A549 (cell line): ENCODE measurements at regions not wholly inside any gene's neighbourhood (a gene's known extent, or its start where the extent isn't known, plus 50 kb on each side); places are given as distances from the start of the nearest gene placed in this dataset.

Source experiments
- ATAC-seq, 2 experiments: fragments of 200-7000 bp in 1 of 2; fragments of >200 bp in 1 of 2; cut with Nextera tagmentation in 1 of 2; cut with Tn5 transposase in 1 of 2; 3 replicates each; pipeline versions ENCODE4 v1.8.0 to v1.9.1; 2018 to 2020; ENCODE audit warnings: mild to moderate bottlenecking in 1 of 2, moderate library complexity in 1 of 2
- CTCF ChIA-PET: fragments of 300-600 bp; sonication (Branson Sonifier 250); formaldehyde crosslinking; extraction: SDS; loops from one replicate; lab custom pipeline; 2021; ENCODE audit warnings: antibody characterized with exemption, inconsistent platforms; lab: Yijun Ruan, JAX
- POLR2A ChIA-PET: fragments of 350-600 bp; formaldehyde crosslinking; extraction: SDS; loops from one replicate; lab custom pipeline; 2021; ENCODE audit warnings: antibody characterized with exemption, inconsistent platforms; lab: Yijun Ruan, JAX
- DNase-seq, 2 experiments: peaks; one replicate each; pipeline versions ENCODE4 v3.0.0 to v3.0.0-alpha.2; 2011 to 2016; ENCODE audit warnings: low read depth in 1 of 2, low spot score in 1 of 2
- FAIRE-seq: peaks from 2 replicates; lab custom pipeline; 2011; peaks lifted over from hg19 to GRCh38; lab: Jason Lieb, UNC
- H3K27ac ChIP-seq, 2 experiments: fragments of >200 bp; sonication (Bioruptor Twin); formaldehyde crosslinking; 3 replicates each; pipeline ENCODE4 v1.5.1; 2016 to 2017
- H3K4me1 ChIP-seq: fragments of >200 bp; sonication (Bioruptor Twin); formaldehyde crosslinking; 3 replicates; pipeline ENCODE4 v1.6.1; 2016
- H3K4me2 ChIP-seq: fragments of >200 bp; sonication (Bioruptor Twin); formaldehyde crosslinking; 3 replicates; pipeline ENCODE4 v1.6.1; 2016
- H3K4me3 ChIP-seq: fragments of >200 bp; sonication (Bioruptor Twin); formaldehyde crosslinking; 3 replicates; pipeline ENCODE4 v1.5.1; 2016
- H3K9me3 ChIP-seq: fragments of >200 bp; sonication (Bioruptor Twin); formaldehyde crosslinking; 3 replicates; pipeline ENCODE4 v1.6.1; 2016
- ATOH8 ChIP-seq: fragments of 250-450 bp; sonication (Bioruptor Pico); IDR thresholded peaks from 2 replicates; pipeline ENCODE4 v1.5.0; 2020; ENCODE audit warnings: low read depth, mild to moderate bottlenecking, moderate library complexity
- BHLHE40 ChIP-seq: IDR thresholded peaks from 2 replicates; pipeline ENCODE4 v1.6.1; 2012; ENCODE audit warnings: low read depth, low read length, inconsistent platforms
- CEBPB ChIP-seq, 2 experiments: fragments of >200 bp in 1 of 2; sonication (Bioruptor Twin) in 1 of 2; formaldehyde crosslinking in 1 of 2; IDR thresholded peaks; 2 replicates each; pipeline ENCODE4 v1.6.1; 2012 to 2016
- CTCF ChIP-seq: fragments of >200 bp; sonication (Bioruptor Twin); formaldehyde crosslinking; IDR thresholded peaks from 3 replicates; pipeline ENCODE4 v1.5.1; 2016
- EHMT2 ChIP-seq: fragments of 200-600 bp; sonication (generic); IDR thresholded peaks from 2 replicates; pipeline ENCODE4 v1.6.1; 2016; ENCODE audit warnings: antibody characterized with exemption, low read depth, mild to moderate bottlenecking, moderate library complexity
- EP300 ChIP-seq, 2 experiments: fragments of >200 bp; sonication (Bioruptor Twin); formaldehyde crosslinking; IDR thresholded peaks; 2 replicates in 1 of 2; 3 replicates in 1 of 2; pipeline ENCODE4 v1.6.1; 2016 to 2017
- FOSB ChIP-seq: fragments of 250-450 bp; sonication (Bioruptor Pico); IDR thresholded peaks from 2 replicates; pipeline ENCODE4 v1.5.0; 2020; ENCODE audit warnings: mild to moderate bottlenecking, moderate library complexity
- FOXS1 ChIP-seq: fragments of 250-450 bp; sonication (Bioruptor Pico); IDR thresholded peaks from 2 replicates; pipeline ENCODE4 v1.5.0; 2020; ENCODE audit warnings: mild to moderate bottlenecking, moderate library complexity
- GATA3 ChIP-seq: IDR thresholded peaks from 2 replicates; pipeline ENCODE4 v1.6.1; 2012; ENCODE audit warnings: borderline replicate concordance
- HDAC2 ChIP-seq: fragments of 200-600 bp; sonication (generic); IDR thresholded peaks from 2 replicates; pipeline ENCODE4 v1.6.1; 2016
- HEYL ChIP-seq: fragments of 250-450 bp; sonication (Bioruptor Pico); IDR thresholded peaks from 2 replicates; pipeline ENCODE4 v1.8.0; 2021; ENCODE audit warnings: mild to moderate bottlenecking, moderate library complexity
- MYC ChIP-seq: IDR thresholded peaks from 2 replicates; pipeline ENCODE4 v1.6.1; 2012; ENCODE audit warnings: mild to moderate bottlenecking, inconsistent platforms, low read length, improper control_type of control experiment, borderline replicate concordance
- NR3C1 ChIP-seq: fragments of >200 bp; sonication (Bioruptor Twin); formaldehyde crosslinking; IDR thresholded peaks from 3 replicates; pipeline ENCODE4 v1.6.1; 2017
- POLR2AphosphoS2 ChIP-seq: conservative IDR thresholded peaks from 2 replicates; pipeline ENCODE4 v1.6.1; 2012; ENCODE audit warnings: low read length, improper control_type of control experiment, inconsistent platforms
- RFX5 ChIP-seq: fragments of 450-650 bp; IDR thresholded peaks from 2 replicates; pipeline ENCODE4 v1.7.1; 2014; ENCODE audit warnings: antibody characterized with exemption, mild to moderate bottlenecking, moderate library complexity
- RNF2 ChIP-seq: fragments of 200-600 bp; sonication (generic); IDR thresholded peaks from 2 replicates; pipeline ENCODE4 v1.6.1; 2016; ENCODE audit warnings: low read depth, mild to moderate bottlenecking, antibody characterized with exemption, moderate library complexity, borderline replicate concordance
- ZC3H11A ChIP-seq: fragments of 450-650 bp; IDR thresholded peaks from 2 replicates; pipeline ENCODE4 v1.6.1; 2014; ENCODE audit warnings: antibody characterized with exemption, mild to moderate bottlenecking
- ZNF302 ChIP-seq: fragments of 250-450 bp; sonication (Bioruptor Pico); IDR thresholded peaks from 2 replicates; pipeline ENCODE4 v1.9.0; 2021; ENCODE audit warnings: inconsistent platforms, mild to moderate bottlenecking, moderate library complexity
- ZSCAN20 ChIP-seq: fragments of 250-450 bp; sonication (Bioruptor Pico); IDR thresholded peaks from 2 replicates; pipeline ENCODE4 v1.8.0; 2022; ENCODE audit warnings: mild to moderate bottlenecking, moderate library complexity
- WGBS: methylation state at CpG from one replicate; pipeline ENCODE4 v1.1.6; 2017; ENCODE audit errors: missing lambda C conversion rate; 5-methylcytosine and 5-hydroxymethylcytosine counted together
- TF ChIP-seq, protein P1 (sequence below): fragments of 200-600 bp; sonication (generic); IDR thresholded peaks from 2 replicates; pipeline ENCODE4 v1.6.1; 2016; ENCODE audit warnings: antibody characterized with exemption, mild to moderate bottlenecking, moderate library complexity
- TF ChIP-seq, protein P2 (sequence below): fragments of 450-650 bp; IDR thresholded peaks from 2 replicates; pipeline ENCODE4 v1.6.1; 2014; ENCODE audit warnings: antibody characterized with exemption

- Histone ChIP-seq H3K27ac (no peak overlapping the region), H3K4me2 (no peak overlapping the region), H3K9me3 (no peaks in the 10 kb centered on the region), H3K4me3 (no peak overlapping the region), H3K4me1 (no peaks in the 10 kb centered on the region)
- FAIRE-seq, result no peak
- DNase-seq, result no peak
- POLR2A ChIA-PET, result no interaction called here
- ATAC-seq, result no peak
- CTCF ChIA-PET, result interaction anchor here (1.1 kb wide), 1 partner anchor 135 kb away, joined by 3 read pairs; no protein-coding TSS in a partner anchor
- TF ChIP-seq EP300 (IDR thresholded peaks at IDR 0.05) (no peak), HEYL (no peak), BHLHE40 (no peak), FOSB (CRISPR knock-in tag) (no peak), ZC3H11A (no peak)
- TF ChIP-seq, protein P1, sequence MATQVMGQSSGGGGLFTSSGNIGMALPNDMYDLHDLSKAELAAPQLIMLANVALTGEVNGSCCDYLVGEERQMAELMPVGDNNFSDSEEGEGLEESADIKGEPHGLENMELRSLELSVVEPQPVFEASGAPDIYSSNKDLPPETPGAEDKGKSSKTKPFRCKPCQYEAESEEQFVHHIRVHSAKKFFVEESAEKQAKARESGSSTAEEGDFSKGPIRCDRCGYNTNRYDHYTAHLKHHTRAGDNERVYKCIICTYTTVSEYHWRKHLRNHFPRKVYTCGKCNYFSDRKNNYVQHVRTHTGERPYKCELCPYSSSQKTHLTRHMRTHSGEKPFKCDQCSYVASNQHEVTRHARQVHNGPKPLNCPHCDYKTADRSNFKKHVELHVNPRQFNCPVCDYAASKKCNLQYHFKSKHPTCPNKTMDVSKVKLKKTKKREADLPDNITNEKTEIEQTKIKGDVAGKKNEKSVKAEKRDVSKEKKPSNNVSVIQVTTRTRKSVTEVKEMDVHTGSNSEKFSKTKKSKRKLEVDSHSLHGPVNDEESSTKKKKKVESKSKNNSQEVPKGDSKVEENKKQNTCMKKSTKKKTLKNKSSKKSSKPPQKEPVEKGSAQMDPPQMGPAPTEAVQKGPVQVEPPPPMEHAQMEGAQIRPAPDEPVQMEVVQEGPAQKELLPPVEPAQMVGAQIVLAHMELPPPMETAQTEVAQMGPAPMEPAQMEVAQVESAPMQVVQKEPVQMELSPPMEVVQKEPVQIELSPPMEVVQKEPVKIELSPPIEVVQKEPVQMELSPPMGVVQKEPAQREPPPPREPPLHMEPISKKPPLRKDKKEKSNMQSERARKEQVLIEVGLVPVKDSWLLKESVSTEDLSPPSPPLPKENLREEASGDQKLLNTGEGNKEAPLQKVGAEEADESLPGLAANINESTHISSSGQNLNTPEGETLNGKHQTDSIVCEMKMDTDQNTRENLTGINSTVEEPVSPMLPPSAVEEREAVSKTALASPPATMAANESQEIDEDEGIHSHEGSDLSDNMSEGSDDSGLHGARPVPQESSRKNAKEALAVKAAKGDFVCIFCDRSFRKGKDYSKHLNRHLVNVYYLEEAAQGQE, result no peak
Measured at GRCh38 chr4:138736362-138736761, 279.2 kb upstream of the NOCT start.

- ChIA-PET CTCF (no interaction called here), POLR2A (no interaction called here)
- ATAC-seq (no peak), FAIRE-seq (no peak)
- WGBS, result 6% methylated on average over 1 of the region's 1 CpG
- Histone ChIP-seq H3K4me3 (no peak overlapping the region), H3K4me1 (no peaks in the 10 kb centered on the region), H3K9me3 (no peaks in the 10 kb centered on the region)
- TF ChIP-seq NR3C1 (no peak), POLR2AphosphoS2 (no peak), EP300 (IDR thresholded peaks at IDR 0.05) (no peak), RNF2 (no peak), EHMT2 (no peak), HDAC2 (no peak), FOSB (CRISPR knock-in tag) (no peak), ZNF302 (CRISPR knock-in tag) (no peak), CTCF (no peak), ZC3H11A (no peak), RFX5 (no peak), ATOH8 (CRISPR knock-in tag) (no peak), MYC (no peak), FOXS1 (CRISPR knock-in tag) (no peak), ZSCAN20 (CRISPR knock-in tag) (no peak), CEBPB (IDR thresholded peaks at IDR 0.05) (no peak), GATA3 (no peak)
- TF ChIP-seq, protein P2, sequence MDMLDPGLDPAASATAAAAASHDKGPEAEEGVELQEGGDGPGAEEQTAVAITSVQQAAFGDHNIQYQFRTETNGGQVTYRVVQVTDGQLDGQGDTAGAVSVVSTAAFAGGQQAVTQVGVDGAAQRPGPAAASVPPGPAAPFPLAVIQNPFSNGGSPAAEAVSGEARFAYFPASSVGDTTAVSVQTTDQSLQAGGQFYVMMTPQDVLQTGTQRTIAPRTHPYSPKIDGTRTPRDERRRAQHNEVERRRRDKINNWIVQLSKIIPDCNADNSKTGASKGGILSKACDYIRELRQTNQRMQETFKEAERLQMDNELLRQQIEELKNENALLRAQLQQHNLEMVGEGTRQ, result no peak
- TF ChIP-seq, all 56 proteins: peak for 0
- DNase-seq, result no peak
- Histone ChIP-seq H3K4me2 (no peak overlapping the region), H3K27ac (no peak overlapping the region)
Measured at GRCh38 chr4:138734746-138735145, 280.8 kb upstream of the NOCT start.
